ENCODE measurements at regions not wholly inside any gene's neighbourhood (a gene's known extent, or its start where the extent isn't known, plus 50 kb on each side); places are given as distances from the start of the nearest gene placed in this dataset.

- Histone ChIP-seq H3K27ac (ENCODE audit: low read length) (no peak overlapping the region), H3K4me1 (ENCODE audit: control insufficient read depth, insufficient read depth, low read length) (no peaks in the 10 kb centered on the region), H3K27me3 (ENCODE audit: control insufficient read depth, insufficient read depth, low read length) (no peaks in the 10 kb centered on the region), H3K4me3 (ENCODE audit: low read depth in 2 of 2, low read length in 2 of 2) (no peak overlapping the region), H3K9me3 (ENCODE audit: control insufficient read depth, insufficient read depth, low read depth, low read length) (no peaks in the 10 kb centered on the region), H3K36me3 (ENCODE audit: control insufficient read depth, insufficient read depth, low read length) (no peaks in the 10 kb centered on the region)
- intact Hi-C loops (cut with micrococcal nuclease; ENCODE audit: unreplicated experiment), result no loop called here
- ChIA-PET CTCF (no interaction called here), POLR2A (no interaction called here)
- in situ Hi-C loops (cut with HindIII; ENCODE audit: low pct_unique_long_range_greater_than_20kb, low sequenced_read_pairs), result no loop called here
- DNase-seq (ENCODE audit: low read depth, low spot score), result no peak
- TF ChIP-seq REST (IDR thresholded peaks at IDR 0.05; ENCODE audit: insufficient read depth in 1 of 2, low read depth in 2 of 2, low read length in 1 of 2), result no peak
- TF ChIP-seq POLR2AphosphoS5 (IDR thresholded peaks at IDR 0.05; ENCODE audit: low read depth, low read length), result no peak
- TF ChIP-seq TCF7L2 (IDR thresholded peaks at IDR 0.05; ENCODE audit: low read depth, low read length), result no peak
- no peak for TF ChIP-seq CTCF (IDR thresholded peaks at IDR 0.05)
- TF ChIP-seq SIN3A (IDR thresholded peaks at IDR 0.05; ENCODE audit: borderline replicate concordance, insufficient read depth, low read depth, low read length), result no peak
- no TSS peak for BruUV-seq (replicated peaks)
- ATAC-seq, result no peak
Observed at GRCh38 chr3:62990704-62991413, 115.6 kb upstream of the CADPS start.

GRCh38 chr3:62992520-62992919, 117.3 kb upstream of the CADPS start:
- H3K27me3 ChIP-seq (ENCODE audit: control insufficient read depth, insufficient read depth, low read length), result no peaks in the 10 kb centered on the region
- in situ Hi-C loops (cut with HindIII; ENCODE audit: low pct_unique_long_range_greater_than_20kb, low sequenced_read_pairs), result no loop called here
- no peak overlapping the region for H3K27ac ChIP-seq (ENCODE audit: low read length)
- H3K9me3 ChIP-seq (ENCODE audit: control insufficient read depth, insufficient read depth, low read depth, low read length), result no peaks in the 10 kb centered on the region
- intact Hi-C loops (cut with micrococcal nuclease; ENCODE audit: unreplicated experiment), result no loop called here
- no TSS peak for BruUV-seq (replicated peaks)
- no peaks in the 10 kb centered on the region for H3K4me1 ChIP-seq (ENCODE audit: control insufficient read depth, insufficient read depth, low read length)
- ChIA-PET CTCF (no interaction called here), POLR2A (no interaction called here)
- DNase-seq (ENCODE audit: low read depth, low spot score), result no peak
- TF ChIP-seq REST (IDR thresholded peaks at IDR 0.05; ENCODE audit: insufficient read depth in 1 of 2, low read depth in 2 of 2, low read length in 1 of 2) (no peak), CTCF (IDR thresholded peaks at IDR 0.05) (no peak)
- no peak for ATAC-seq
- no peak overlapping the region for H3K4me3 ChIP-seq (ENCODE audit: low read depth in 2 of 2, low read length in 2 of 2)
- no peaks in the 10 kb centered on the region for H3K36me3 ChIP-seq (ENCODE audit: control insufficient read depth, insufficient read depth, low read length)

Data from Panc1 (cell line).